Liver (tissue), 8 donors: ENCODE measurements at regions not wholly inside any gene's neighbourhood (a gene's known extent, or its start where the extent isn't known, plus 50 kb on each side); places are given as distances from the start of the nearest gene placed in this dataset.

Experiments used
- DNase-seq: peaks from one replicate; pipeline ENCODE4 v3.0.0-alpha.2; 2017; ENCODE audit warnings: low spot score
- H3K27ac ChIP-seq, 2 donors: one replicate each; pipeline ENCODE4 v1.7.0; 2013; ENCODE audit warnings: inconsistent platforms in 2 of 2, low read length in 2 of 2, control low read depth in 1 of 2, low read depth in 1 of 2, mild to moderate bottlenecking in 1 of 2
- H3K27me3 ChIP-seq, 4 donors: one replicate each; pipeline versions ENCODE4 v1.6.1 to v1.7.0; 2013; ENCODE audit warnings: low read length in 3 of 4, inconsistent platforms in 1 of 4, mild to moderate bottlenecking in 1 of 4, moderate library complexity in 1 of 4; ENCODE audit not compliant: control insufficient read depth in 4 of 4, insufficient read depth in 4 of 4
- H3K36me3 ChIP-seq, 4 donors: one replicate each; pipeline versions ENCODE4 v1.6.1 to v1.7.0; 2013; ENCODE audit warnings: low read length in 3 of 4, mild to moderate bottlenecking in 3 of 4, low read depth in 1 of 4, moderate library complexity in 1 of 4; ENCODE audit not compliant: control insufficient read depth in 4 of 4, insufficient read depth in 3 of 4
- H3K4me1 ChIP-seq, 4 donors: one replicate each; pipeline versions ENCODE4 v1.6.1 to v1.7.0; 2013; ENCODE audit warnings: low read length in 3 of 4, mild to moderate bottlenecking in 3 of 4, moderate library complexity in 1 of 4; ENCODE audit not compliant: control insufficient read depth in 4 of 4, insufficient read depth in 4 of 4
- H3K4me3 ChIP-seq, 3 donors: one replicate each; pipeline versions ENCODE4 v1.6.1 to v1.7.0; 2013; ENCODE audit warnings: low read length in 3 of 3, control low read depth in 1 of 3, low read depth in 1 of 3, mild to moderate bottlenecking in 1 of 3
- H3K9ac ChIP-seq, 2 donors: one replicate each; pipeline ENCODE4 v1.7.0; 2013; ENCODE audit warnings: low read length in 2 of 2, mild to moderate bottlenecking in 2 of 2, moderate library complexity in 2 of 2, control low read depth in 1 of 2, low read depth in 1 of 2
- H3K9me3 ChIP-seq, 4 donors: one replicate each; pipeline versions ENCODE4 v1.6.1 to v1.7.0; 2013; ENCODE audit warnings: low read length in 3 of 4; ENCODE audit not compliant: control insufficient read depth in 4 of 4
- ATF3 ChIP-seq: IDR thresholded peaks from 2 replicates; pipeline ENCODE4 v1.6.1; 2016; ENCODE audit warnings: antibody characterized with exemption
- CTCF ChIP-seq: fragments of 150-350 bp; IDR thresholded peaks from 2 replicates; pipeline ENCODE4 v1.5.1; 2017; ENCODE audit warnings: improper control_type of control experiment, low read depth, low read length; ENCODE audit not compliant: missing input control
- EGR1 ChIP-seq, 2 donors: IDR thresholded peaks; 2 replicates each; pipeline ENCODE4 v1.6.1; 2016 to 2018; ENCODE audit warnings: antibody characterized with exemption in 2 of 2, low read depth in 2 of 2
- FOXA1 ChIP-seq: IDR thresholded peaks from 2 replicates; pipeline ENCODE4 v1.6.1; 2016; ENCODE audit warnings: antibody characterized with exemption
- FOXA2 ChIP-seq: IDR thresholded peaks from 2 replicates; pipeline ENCODE4 v1.6.1; 2016; ENCODE audit warnings: antibody characterized with exemption
- GABPA ChIP-seq, 2 donors: IDR thresholded peaks in 1 of 2; conservative IDR thresholded peaks in 1 of 2; 2 replicates each; pipeline ENCODE4 v1.6.1; 2016; ENCODE audit warnings: antibody characterized with exemption in 2 of 2, mild to moderate bottlenecking in 1 of 2, moderate library complexity in 1 of 2
- HNF4G ChIP-seq: IDR thresholded peaks from 2 replicates; pipeline ENCODE4 v1.6.1; 2016; ENCODE audit warnings: antibody characterized with exemption
- JUND ChIP-seq, 2 donors: IDR thresholded peaks; 2 replicates each; pipeline ENCODE4 v1.6.1; 2016; ENCODE audit warnings: antibody characterized with exemption in 2 of 2
- MAX ChIP-seq: IDR thresholded peaks from 2 replicates; pipeline ENCODE4 v1.6.1; 2016; ENCODE audit warnings: antibody characterized with exemption
- NR2F2 ChIP-seq: IDR thresholded peaks from 2 replicates; pipeline ENCODE4 v1.6.1; 2016; ENCODE audit warnings: antibody characterized with exemption
- REST ChIP-seq: IDR thresholded peaks from 2 replicates; pipeline ENCODE4 v1.6.1; 2016; ENCODE audit warnings: antibody characterized with exemption, mild to moderate bottlenecking
- RXRA ChIP-seq, 2 donors: IDR thresholded peaks; 2 replicates each; pipeline ENCODE4 v1.6.1; 2017 to 2018; ENCODE audit warnings: antibody characterized with exemption in 2 of 2, mild to moderate bottlenecking in 1 of 2
- SP1 ChIP-seq: IDR thresholded peaks from 2 replicates; pipeline ENCODE4 v1.6.1; 2018; ENCODE audit warnings: antibody characterized with exemption, mild to moderate bottlenecking
- TAF1 ChIP-seq: conservative IDR thresholded peaks from 2 replicates; pipeline ENCODE4 v1.6.1; 2016; ENCODE audit warnings: antibody characterized with exemption, mild to moderate bottlenecking
- YY1 ChIP-seq: IDR thresholded peaks from 2 replicates; pipeline ENCODE4 v1.6.1; 2016; ENCODE audit warnings: antibody characterized with exemption, mild to moderate bottlenecking
- WGBS: extraction: QIAGEN DNeasy Blood & Tissue Kit; methylation state at CpG from one replicate; pipeline ENCODE4 v1.1.7; 2013; 5-methylcytosine and 5-hydroxymethylcytosine counted together
- donor health status: healthy.
- donor health status: healthy.
- donor health status: healthy.
- donor health status: healthy.
- donor health status: healthy.

GRCh38 chr10:131685576-131685975 is 215.2 kb upstream of the PPP2R2D start:
- WGBS = 89% methylated on average over 10 of the region's 10 CpGs
- Histone ChIP-seq H3K9ac (no peak overlapping the region), H3K9me3 (no peaks in the 10 kb centered on the region), H3K4me3 (no peak overlapping the region), H3K27ac (no peak overlapping the region), H3K27me3 (no peaks in the 10 kb centered on the region), H3K4me1 (no peaks in the 10 kb centered on the region), H3K36me3 (no peaks in the 10 kb centered on the region)
- TF ChIP-seq MAX (no peak), JUND (IDR thresholded peaks at IDR 0.05) (no peak)
- DNase-seq = no peak

- no peak overlapping the region for H3K27ac ChIP-seq
- no peak for DNase-seq
- WGBS = 40% methylated on average over 17 of the region's 17 CpGs
These were observed 213.9 kb upstream of the PPP2R2D start for GRCh38 chr10:131686781-131687420.

More at GRCh38 chr10:131686781-131687420, 213.9 kb upstream of the PPP2R2D start:
- no peaks in the 10 kb centered on the region for H3K9me3 ChIP-seq
- H3K27me3 ChIP-seq = no peaks in the 10 kb centered on the region
- H3K9ac ChIP-seq = no peak overlapping the region
- no peak overlapping the region for H3K4me3 ChIP-seq
- no peaks in the 10 kb centered on the region for H3K36me3 ChIP-seq
- TF ChIP-seq ATF3 = no peak
- TF ChIP-seq EGR1 (IDR thresholded peaks at IDR 0.05; ENCODE audit: low read depth in 2 of 2) = no peak
- TF ChIP-seq TAF1 = no peak
- no peak for TF ChIP-seq FOXA1
- no peak for TF ChIP-seq FOXA2
- TF ChIP-seq SP1 = no peak
- no peak for TF ChIP-seq GABPA (IDR thresholded peaks at IDR 0.05 in 1 of 2, conservative IDR thresholded peaks at IDR 0.05 in 1 of 2)
- TF ChIP-seq YY1 = no peak
- TF ChIP-seq REST = no peak
- no peak for TF ChIP-seq NR2F2
- TF ChIP-seq CTCF = no peak
- no peak for TF ChIP-seq MAX
- TF ChIP-seq RXRA (IDR thresholded peaks at IDR 0.05) = no peak
- no peak for TF ChIP-seq HNF4G
- H3K4me1 ChIP-seq = no peaks in the 10 kb centered on the region
